GM21528 (cell line): ENCODE measurements at regions not wholly inside any gene's neighbourhood (a gene's known extent, or its start where the extent isn't known, plus 50 kb on each side); places are given as distances from the start of the nearest gene placed in this dataset.

Source experiments
- ATAC-seq: cut with Tn5 transposase; IDR thresholded peaks from one replicate; pipeline ENCODE4 v1.9.1; 2021; ENCODE audit warnings: mild to moderate bottlenecking, moderate library complexity; ENCODE audit not compliant: unreplicated experiment, low FRiP score

DNA sequence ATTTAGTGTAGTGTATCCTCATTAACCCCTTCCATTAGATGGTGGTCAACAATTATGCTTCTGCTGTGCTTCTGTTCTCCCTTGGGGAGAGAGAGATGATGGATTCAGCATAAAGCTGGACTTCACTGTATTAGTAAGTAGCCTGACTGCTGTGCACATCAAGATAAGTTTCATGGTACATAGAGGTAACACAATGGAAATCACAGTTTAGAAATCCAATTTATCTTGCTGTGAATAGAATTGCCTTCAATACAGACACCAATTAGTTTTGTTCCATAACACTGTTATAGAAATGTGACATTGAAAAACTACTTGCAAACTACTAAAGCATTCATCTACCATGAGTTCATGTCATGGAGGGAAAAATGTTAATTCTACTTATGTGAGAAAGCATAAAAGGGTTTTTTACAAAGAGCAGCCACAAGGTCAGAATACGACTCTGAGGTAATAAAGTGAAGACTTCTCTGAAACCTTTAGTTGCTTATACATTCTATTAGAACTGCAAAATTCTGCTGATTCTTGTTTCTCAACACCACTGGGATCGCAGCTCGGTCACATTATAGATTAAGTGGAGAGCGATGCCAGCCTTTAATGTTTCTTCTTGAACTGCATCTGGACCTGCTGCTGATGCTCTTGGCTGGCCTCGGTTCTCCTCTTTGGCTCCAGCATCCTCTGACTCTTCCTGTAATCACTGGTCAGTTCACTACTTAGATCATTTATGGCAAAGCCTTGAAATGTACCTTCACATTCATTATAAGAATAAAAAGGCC lies 190.8 kb downstream of the ATP23 start:
- ATAC-seq: no peak

DNA sequence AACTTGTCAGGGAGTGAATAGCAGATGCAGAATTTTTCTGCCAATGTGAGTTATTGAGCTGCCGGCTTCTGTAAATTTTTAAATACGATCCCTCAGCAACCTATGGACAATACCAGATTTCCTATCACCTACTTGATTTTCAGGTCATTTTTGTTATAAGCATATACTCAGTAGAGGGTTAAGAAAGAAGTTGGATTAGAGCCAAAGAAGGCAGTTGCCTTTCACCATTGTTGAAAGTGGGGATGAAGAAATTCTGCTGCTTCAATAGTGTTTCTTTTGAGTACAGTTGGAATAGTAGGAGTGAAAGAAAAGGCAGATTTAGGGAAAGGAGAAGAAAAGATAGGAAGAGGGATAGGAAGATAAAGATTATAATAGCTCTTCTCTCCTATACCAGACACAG lies 197.1 kb downstream of the ATP23 start:
- no peak for ATAC-seq

DNA sequence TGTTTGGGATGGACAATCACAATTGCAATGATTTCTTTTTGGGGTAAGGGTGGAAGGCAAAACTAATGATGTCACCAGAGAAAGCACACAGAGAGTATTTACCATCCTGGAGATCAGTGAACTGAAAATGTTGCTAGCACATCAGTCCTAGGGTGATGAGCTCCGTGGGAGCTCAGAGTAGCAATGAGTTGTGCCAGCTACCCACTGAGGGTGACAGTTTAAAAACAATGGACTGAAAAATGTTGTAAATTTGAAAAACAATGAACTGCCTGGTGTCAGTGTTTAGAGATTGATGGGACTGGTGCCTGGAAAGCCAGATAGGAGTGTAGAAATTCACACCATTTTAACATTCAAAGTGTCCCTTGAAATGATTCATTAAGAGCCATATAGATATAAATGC lies 198.5 kb downstream of the ATP23 start:
- ATAC-seq: no peak

DNA sequence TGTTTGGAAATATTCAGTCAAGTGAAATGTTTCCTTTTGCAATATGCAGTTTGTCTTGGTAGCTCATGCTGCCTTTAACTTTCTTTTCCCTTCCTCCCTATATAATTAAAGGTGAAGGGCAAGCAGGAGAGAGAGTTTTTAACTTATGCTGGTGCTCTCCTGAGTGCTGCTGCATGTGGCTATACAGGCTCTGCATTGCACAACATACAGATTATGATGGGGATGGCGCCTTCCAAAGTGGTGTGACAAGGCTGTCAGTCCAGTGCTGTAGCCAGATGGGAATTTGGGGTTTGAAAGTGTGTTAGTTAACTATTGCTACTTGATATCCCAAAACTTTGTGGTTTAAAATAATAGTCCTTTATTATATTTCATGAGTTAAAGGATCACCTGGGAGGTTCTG lies 199.0 kb downstream of the ATP23 start:
- no peak for ATAC-seq

DNA sequence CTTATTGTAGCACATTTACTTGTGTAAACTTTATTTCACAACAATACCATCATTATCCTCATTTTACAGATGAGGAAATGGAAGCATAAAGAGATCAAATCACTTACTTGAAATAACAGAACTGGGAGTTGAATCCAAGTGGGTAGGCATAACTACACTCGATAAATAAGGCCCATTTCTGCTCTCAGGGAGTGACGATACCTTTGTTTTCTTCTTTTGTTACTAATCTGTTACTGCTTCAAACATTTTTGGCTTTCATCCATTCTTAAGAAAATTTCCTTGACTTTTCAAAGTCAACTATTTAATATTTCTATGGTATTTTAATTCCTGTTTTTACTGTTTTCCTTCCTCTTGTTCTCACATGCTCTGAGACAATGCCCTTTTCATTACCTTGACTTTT lies 201.6 kb downstream of the ATP23 start:
- ATAC-seq: no peak

DNA sequence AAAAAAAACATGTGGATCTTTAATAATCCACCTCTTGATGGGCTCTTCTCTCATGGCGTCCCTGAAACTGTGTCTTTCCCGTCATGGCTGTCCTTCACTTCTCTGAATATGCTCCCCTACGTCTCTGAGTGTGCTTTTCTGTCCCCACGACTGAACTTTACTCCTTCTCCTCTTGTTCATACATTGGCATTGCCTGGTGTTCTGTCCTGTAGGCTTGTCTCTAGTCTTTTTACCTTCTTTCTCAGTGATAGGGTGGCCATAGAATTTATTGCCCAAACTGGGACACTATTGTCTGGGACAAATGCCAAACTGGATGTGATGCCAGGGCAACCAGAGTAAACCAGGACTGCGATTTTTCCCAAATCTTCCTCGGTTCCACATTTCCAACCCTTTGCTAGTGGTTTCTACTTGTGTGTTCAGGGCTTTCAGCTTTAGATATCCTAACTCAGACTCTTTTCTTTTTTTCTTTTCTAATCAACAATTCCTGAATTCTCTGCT lies 202.2 kb downstream of the ATP23 start:
- ATAC-seq: no peak

DNA sequence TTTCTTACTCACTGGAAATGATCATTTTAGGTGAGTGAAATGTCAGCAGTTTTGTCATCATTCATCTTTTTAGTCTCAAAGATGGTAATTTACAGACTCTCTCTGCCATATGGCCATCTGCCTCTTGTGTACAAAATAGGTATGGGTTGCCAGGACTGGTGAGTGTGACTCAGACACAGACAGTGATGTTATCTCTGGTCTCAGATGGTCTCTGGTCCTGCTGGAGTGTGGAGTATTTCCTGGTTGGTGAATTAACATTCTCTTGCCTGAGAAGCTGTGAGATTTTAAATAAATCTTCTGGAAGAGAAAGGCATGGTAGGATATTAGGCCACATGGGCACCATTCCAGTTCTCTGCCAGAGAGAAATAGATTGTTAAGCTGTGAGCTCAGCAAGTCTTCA lies 207.0 kb downstream of the ATP23 start:
- ATAC-seq: no peak

DNA sequence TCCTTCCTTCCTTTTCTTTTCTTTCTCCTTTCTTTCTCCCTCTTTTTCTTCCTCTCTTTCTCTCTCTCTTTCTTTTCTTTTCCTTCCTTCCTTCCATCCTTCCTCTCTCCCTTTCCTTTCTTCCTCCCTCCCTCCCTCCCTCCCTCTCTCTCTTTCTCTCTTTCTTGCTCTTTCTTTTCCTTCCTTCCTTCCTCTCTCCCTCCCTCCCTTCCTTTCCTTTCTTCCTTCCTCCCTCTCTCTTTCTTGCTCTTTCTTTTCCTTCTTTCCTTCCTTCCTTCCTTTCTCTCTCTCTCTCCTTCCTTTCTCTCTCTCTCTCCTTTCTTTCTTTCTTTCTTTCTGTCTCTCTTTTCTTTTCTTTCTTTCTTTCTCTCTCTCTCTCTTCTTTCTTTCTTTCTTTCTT lies 207.6 kb downstream of the ATP23 start:
- ATAC-seq: no peak

DNA sequence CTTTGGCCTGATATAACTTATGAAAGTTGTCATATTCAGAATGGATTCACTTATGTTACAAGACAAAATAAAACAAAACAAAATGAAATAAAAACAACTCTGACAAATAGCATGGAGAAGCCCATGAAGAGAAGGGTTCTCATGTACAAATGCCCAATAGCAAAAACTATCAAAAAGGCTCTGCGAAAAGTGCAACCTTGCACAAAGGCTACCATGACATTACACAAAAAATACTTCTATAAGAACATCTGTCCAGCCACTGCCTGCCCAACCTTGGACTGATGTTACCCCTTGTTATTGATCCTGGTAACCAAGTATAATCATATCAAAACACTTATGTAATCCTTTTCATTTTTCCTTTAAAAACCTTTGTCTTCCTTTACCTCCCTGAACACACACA lies 213.0 kb downstream of the ATP23 start:
- ATAC-seq: no peak

DNA sequence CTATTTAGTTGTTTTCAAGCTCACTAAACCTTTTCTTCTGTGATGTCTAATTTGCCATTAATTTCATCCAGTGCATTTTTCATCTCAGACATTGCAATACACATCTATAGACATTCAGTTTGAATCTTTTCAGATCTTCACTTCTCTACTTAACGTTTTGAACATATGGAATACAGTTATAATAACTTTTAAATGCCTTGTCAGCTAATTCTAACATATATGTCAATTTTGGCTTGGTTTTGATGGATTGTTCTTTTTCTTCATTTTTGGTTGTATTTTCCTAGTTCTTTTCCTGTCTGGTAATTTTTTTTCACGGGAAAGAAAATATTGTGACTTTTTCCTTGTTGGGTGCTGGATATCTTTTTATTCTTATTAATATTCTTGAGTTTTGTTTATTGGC lies 215.3 kb downstream of the ATP23 start:
- no peak for ATAC-seq

DNA sequence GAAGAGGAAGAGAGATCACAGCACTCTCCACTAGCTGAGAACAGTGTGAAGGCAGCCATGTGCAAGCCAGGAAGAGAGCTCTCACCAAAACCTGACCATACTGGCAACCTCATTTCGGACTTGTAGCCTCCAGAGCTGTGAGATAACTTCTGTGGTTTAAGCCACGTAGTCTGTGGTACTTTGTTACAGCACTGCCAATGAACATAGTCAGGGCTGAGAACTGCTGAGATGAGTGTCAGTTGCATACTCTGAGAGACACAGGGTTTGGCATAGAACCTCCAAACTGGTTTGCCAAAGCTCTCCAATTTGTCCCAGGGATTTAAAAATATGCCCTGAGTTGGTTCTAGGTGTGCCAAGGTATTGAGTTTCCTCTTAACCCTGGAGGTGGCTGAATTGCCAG lies 218.6 kb downstream of the ATP23 start:
- no peak for ATAC-seq

DNA sequence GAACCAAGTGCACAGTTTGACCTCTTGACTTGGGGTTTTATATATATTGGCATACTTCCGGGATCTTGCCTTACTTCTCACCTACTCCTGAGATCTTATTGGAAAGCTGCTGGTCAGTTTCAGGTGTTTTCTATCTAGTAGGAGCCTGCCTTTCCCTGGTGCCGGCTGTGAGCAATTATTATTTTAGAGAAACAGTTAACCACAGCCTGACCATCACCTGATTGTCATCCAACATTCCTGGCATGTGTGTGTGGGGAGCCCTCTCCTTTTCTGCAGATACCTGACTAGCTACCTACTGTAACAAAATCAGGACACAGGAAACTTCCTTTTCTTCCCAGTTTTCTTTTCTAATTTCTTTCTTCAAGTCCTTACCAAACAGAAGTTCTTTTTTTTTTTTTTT lies 220.4 kb downstream of the ATP23 start:
- ATAC-seq: no peak

DNA sequence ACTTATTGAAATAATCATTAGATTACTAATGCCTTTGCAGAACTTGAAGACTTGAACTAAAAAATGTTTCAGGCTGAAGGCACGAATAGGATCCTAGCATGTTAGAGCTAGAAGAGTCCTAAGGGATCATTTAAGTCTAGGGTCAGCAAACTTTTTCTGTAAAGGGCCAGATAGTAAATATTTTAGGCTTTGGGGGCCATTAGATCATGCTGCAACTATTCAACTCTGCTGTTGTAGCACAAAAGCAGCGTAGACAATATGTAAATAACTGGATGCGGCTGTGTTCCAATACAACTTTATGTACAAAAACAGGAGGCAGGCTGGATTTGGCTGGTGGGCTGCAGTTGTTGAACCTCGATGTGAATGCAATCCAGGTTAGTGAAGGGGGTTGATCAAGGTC lies 221.7 kb downstream of the ATP23 start:
- ATAC-seq: no peak

DNA sequence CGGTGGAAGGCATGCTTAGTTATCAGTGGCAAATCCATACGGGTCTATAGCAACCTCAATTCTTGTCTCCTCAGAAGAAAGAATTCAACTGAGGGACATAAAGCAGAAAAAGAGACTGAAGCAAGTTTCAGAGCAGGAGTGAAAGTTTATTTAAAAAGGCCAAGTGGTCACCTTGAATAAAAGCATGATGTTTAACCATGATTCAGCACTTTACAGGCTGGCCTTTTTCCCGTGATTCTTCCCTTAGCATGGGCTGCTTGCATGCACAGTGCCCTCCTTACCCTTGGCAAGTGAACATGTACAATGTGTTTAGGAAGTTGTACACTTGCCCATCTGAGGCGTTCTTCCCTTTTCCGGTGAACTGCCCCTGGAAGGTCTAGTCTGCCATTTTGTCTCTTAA lies 225.3 kb downstream of the ATP23 start:
- ATAC-seq: no peak

DNA sequence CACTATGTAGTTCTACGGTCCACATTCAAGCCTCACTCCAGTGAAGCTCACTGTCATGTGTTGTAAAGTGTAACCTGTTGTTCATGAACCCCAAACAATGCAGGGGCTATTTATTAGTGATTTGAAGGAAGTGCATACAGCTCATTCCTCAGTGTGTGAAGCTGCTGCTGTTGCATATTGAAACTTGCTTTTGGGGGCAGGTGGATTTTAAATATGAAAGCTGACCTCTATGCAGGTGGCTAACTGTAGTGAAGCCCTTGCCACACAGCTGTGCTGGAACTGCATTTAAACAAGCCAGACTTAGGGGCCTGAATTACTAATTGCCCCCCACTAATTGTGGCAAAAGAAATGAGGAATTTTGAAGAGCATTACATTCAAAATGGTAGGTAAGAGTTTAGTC lies 226.3 kb downstream of the ATP23 start:
- no peak for ATAC-seq

DNA sequence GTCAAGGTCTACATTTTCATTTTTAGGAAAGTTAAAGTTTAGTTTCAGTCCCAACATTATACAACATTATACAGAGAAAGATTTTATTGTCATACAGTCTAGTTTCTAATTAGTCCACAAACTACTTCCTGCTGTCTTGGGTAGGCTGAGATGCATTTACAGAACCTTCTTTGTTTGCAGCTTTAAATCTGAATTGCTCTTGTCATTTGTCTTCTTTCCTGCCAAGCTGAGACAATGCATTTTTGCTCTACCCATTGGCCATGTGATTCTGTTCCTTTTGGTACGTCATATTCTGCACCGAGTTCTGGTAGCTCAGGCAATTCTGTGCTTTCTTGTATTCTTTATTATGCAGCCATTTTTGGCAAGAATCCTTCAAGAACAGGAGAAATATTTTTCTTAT lies 228.5 kb downstream of the ATP23 start:
- ATAC-seq: no peak

DNA sequence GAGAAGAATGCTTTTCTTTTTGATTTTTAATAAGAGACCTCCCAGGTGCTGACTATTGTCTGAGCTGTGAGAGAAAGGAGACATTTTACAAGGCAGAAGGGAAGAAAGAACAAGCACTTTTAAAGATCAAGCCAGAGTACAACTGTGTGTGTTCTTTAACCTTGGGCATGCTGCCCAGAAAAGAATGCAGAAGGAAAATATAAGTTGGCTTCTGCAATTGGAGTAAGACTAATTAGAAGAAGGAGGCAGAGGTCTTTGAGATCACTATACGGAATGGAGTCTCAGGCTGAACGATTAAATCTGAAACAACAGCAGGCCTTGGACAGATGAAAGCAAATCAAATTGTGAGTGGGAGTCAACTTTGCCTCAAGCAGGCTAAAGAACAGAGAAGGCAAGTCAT lies 230.5 kb downstream of the ATP23 start:
- ATAC-seq: no peak

DNA sequence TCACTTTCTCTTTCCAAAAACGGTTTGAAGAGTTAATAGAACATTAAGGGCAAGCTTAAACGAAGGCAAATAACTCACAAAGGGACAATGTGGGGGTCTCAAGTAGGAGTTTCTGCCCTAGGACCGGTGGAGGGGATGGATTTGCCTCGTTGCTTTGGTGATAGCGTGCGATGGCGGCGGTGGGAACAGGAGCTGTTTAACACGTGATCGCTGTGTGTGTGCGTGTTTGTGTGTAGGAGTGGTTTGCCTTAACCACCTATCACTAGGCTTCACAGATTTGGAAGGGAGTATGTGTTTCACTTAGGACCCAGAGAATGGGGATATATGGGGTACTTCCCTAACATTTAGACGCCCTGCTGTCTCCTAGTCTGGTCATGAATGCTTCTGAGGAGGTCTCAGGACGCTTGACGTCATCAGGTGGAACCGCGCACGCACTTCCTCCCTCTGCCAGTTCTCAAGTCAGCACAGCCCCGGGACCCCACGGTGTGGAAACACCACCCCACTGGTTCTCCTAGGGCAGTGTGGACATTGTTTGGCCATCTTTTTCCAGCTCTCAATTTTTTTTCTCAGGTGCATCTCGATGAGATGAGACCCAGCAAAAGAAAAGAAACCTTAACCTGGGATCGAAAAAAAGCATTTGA lies 231.2 kb downstream of the ATP23 start:
- no peak for ATAC-seq

DNA sequence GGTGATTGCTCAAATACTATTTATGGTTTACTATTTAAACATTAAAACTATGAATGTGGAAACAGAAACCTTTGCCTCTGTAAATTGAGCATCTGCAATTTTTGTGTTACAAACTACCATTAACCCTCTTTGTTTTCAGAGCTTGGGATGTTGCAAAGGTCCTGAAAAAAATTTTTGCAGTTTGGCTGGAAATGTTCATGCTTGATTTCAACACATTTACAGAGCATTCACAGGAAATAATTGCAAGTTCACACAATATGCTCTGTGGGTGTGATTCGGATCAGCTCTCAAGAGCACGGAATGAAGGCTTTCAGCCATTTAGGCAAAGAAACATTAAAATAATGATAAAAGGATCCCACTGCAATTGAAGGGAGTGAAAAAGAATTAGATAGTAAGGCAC lies 232.9 kb downstream of the ATP23 start:
- no peak for ATAC-seq

DNA sequence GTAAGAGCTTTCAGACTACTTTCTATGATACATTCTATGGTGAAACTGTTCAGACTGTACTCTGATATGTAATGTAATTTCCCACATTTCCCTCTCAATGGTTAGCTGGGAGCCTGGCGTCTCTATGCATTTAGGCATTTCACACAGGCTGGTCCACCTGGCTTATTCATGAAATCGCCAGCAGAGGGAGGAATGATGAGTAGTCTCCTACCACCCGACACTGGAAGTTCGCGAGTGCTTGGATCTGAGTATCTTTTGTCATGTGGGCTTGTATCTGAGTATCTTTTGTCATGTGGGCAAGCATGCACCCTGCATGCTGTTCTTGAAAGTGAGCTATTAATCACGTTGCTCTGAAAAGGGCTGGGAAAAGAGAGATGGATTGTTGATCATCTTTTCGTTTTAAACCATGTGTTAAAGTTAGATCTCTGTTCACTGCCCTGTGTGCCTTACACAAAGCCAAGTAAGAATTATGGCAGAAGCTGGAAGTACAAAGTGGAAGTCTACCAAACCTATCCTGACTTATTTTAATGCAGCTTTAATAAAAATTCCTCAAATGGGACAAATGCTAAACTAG lies 235.0 kb downstream of the ATP23 start:
- no peak for ATAC-seq

DNA sequence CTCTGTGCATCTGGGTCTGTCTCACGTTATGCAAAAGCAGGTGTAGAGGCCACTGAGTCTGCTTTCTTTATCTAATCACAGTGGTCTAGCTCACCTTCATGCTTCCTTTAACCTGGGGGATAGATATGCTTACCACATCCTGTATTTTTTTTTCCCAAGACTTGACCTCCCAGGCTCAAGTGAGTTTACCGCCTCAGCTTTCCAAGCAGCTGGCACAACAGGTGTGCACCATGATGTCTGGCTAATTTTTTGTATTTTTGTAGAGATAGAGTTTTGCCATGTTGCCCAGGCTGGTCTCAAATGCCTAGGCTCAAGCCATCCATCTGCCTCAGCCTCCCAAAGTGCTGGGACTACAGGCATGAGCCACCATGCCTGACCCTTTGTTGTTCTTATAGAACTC lies 236.0 kb downstream of the ATP23 start:
- ATAC-seq: no peak

DNA sequence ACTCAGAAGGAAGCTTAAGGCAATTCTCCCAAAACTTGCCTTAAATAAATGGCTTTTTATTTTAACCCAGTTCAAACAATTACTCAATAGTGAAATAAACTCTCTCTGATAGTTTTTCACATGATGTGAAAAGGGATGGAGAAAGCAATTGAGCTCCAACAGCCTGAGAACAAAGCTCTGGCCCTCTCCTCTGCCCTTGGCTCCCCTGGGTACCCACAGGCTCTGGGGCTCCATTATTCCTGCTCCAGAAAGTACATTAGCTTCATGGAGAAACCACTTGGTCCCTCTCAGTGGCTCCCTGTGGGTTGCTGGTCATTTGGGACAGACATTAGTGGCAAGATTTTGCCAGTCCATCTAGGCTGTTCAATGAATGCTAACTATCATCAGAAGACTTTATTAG lies 242.8 kb downstream of the ATP23 start:
- no peak for ATAC-seq
